WTC11 (cell line): ENCODE measurements at regions not wholly inside any gene's neighbourhood (a gene's known extent, or its start where the extent isn't known, plus 50 kb on each side); places are given as distances from the start of the nearest gene placed in this dataset.

Experiments
- ATAC-seq: fragments of 200-7000 bp; cut with Tn5 transposase; 2 replicates; pipeline ENCODE4 v1.10.0; 2021; ENCODE audit warnings: mild to moderate bottlenecking, moderate library complexity
- CTCF ChIA-PET: fragments of 300-600 bp; sonication (Branson Sonifier 250); formaldehyde crosslinking; loops from one replicate; lab custom pipeline; 2021; ENCODE audit warnings: antibody characterized with exemption; lab: Charles Lee
- POLR2A ChIA-PET: fragments of 350-600 bp; sonication (Branson Sonifier 250); formaldehyde crosslinking; loops from one replicate; lab custom pipeline; 2021; ENCODE audit warnings: antibody characterized with exemption; lab: Charles Lee
- DNase-seq: peaks from one replicate; pipeline ENCODE4 v3.0.0; 2021; ENCODE audit warnings: low spot score
- H3K27ac Mint-ChIP-seq: 2 replicates; pipeline ENCODE4 v1.8.0; 2021; ENCODE audit warnings: mixed read lengths
- H3K27me3 Mint-ChIP-seq: 2 replicates; pipeline ENCODE4 v1.8.0; 2021; ENCODE audit warnings: low read depth, mild to moderate bottlenecking, moderate library complexity, mixed read lengths
- H3K36me3 Mint-ChIP-seq: 2 replicates; pipeline ENCODE4 v1.8.0; 2021; ENCODE audit warnings: mixed read lengths
- H3K4me1 Mint-ChIP-seq: 2 replicates; pipeline ENCODE4 v1.8.0; 2022; ENCODE audit warnings: mixed read lengths
- H3K4me3 Mint-ChIP-seq: 2 replicates; pipeline ENCODE4 v1.8.0; 2021; ENCODE audit warnings: mild to moderate bottlenecking, moderate library complexity, mixed read lengths
- H3K9me3 Mint-ChIP-seq: 2 replicates; pipeline ENCODE4 v1.8.0; 2021; ENCODE audit warnings: mixed read lengths
- ATF6 ChIP-seq: sonication (generic); formaldehyde crosslinking; IDR thresholded peaks from 2 replicates; pipeline ENCODE4 v1.8.1; 2023; ENCODE audit warnings: mild to moderate bottlenecking, missing genetic modification reagents
- CBFB ChIP-seq: sonication (generic); formaldehyde crosslinking; IDR thresholded peaks from 2 replicates; pipeline ENCODE4 v1.8.1; 2022; ENCODE audit warnings: mild to moderate bottlenecking, low read depth, missing genetic modification reagents
- E2F4 ChIP-seq: sonication (generic); formaldehyde crosslinking; IDR thresholded peaks from 2 replicates; pipeline ENCODE4 v1.8.1; 2022; ENCODE audit warnings: low read depth, mild to moderate bottlenecking, moderate library complexity, missing genetic modification reagents, borderline replicate concordance
- ERG ChIP-seq: fragments of 250-450 bp; sonication (Bioruptor Pico); IDR thresholded peaks from 2 replicates; pipeline ENCODE4 v1.8.0; 2021; ENCODE audit warnings: mild to moderate bottlenecking
- FOXK1 ChIP-seq: sonication (generic); formaldehyde crosslinking; IDR thresholded peaks from 2 replicates; pipeline ENCODE4 v1.8.0; 2022; ENCODE audit warnings: mild to moderate bottlenecking, moderate library complexity, missing genetic modification reagents
- GABPB1 ChIP-seq: sonication (generic); formaldehyde crosslinking; IDR thresholded peaks from 2 replicates; pipeline ENCODE4 v1.8.1; 2023; ENCODE audit warnings: mild to moderate bottlenecking, missing genetic modification reagents
- GRHL2 ChIP-seq: fragments of 250-450 bp; sonication (Bioruptor Pico); IDR thresholded peaks from 2 replicates; pipeline ENCODE4 v1.8.0; 2022; ENCODE audit warnings: mild to moderate bottlenecking, moderate library complexity; ENCODE audit not compliant: insufficient replicate concordance, severe bottlenecking
- GTF2I ChIP-seq: fragments of 250-450 bp; sonication (Bioruptor Pico); conservative IDR thresholded peaks from 2 replicates; pipeline ENCODE4 v1.4.0; 2021; ENCODE audit warnings: mild to moderate bottlenecking
- HMGA2 ChIP-seq: fragments of 250-450 bp; sonication (Bioruptor Pico); IDR thresholded peaks from 2 replicates; pipeline ENCODE4 v1.4.0; 2021; ENCODE audit warnings: mild to moderate bottlenecking, moderate library complexity
- JUN ChIP-seq: sonication (generic); formaldehyde crosslinking; IDR thresholded peaks from 2 replicates; pipeline ENCODE4 v1.8.0; 2023; ENCODE audit warnings: mild to moderate bottlenecking, missing genetic modification reagents
- MXD4 ChIP-seq: fragments of 250-450 bp; sonication (Bioruptor Pico); IDR thresholded peaks from 2 replicates; pipeline ENCODE4 v1.8.0; 2021; ENCODE audit warnings: mild to moderate bottlenecking, moderate library complexity, borderline replicate concordance
- OVOL2 ChIP-seq: fragments of 250-450 bp; sonication (Bioruptor Pico); IDR thresholded peaks from 2 replicates; pipeline ENCODE4 v1.9.0; 2021; ENCODE audit warnings: mild to moderate bottlenecking, borderline replicate concordance
- RELA ChIP-seq: sonication (generic); formaldehyde crosslinking; IDR thresholded peaks from 2 replicates; pipeline ENCODE4 v1.8.1; 2022; ENCODE audit warnings: missing genetic modification reagents, mild to moderate bottlenecking, borderline replicate concordance
- ZBTB21 ChIP-seq: sonication (generic); formaldehyde crosslinking; IDR thresholded peaks from 2 replicates; pipeline ENCODE4 v1.8.1; 2023; ENCODE audit warnings: mild to moderate bottlenecking, missing genetic modification reagents, borderline replicate concordance
- TF ChIP-seq, protein P1 (sequence below): fragments of 250-450 bp; sonication (Bioruptor Pico); IDR thresholded peaks from 2 replicates; pipeline ENCODE4 v1.9.0; 2021; ENCODE audit warnings: mild to moderate bottlenecking, borderline replicate concordance
- TF ChIP-seq, protein P2 (sequence below): sonication (generic); formaldehyde crosslinking; IDR thresholded peaks from 2 replicates; pipeline ENCODE4 v1.8.1; 2023; ENCODE audit warnings: mild to moderate bottlenecking, missing genetic modification reagents, borderline replicate concordance
- TF ChIP-seq, protein P3 (sequence below): sonication (generic); formaldehyde crosslinking; IDR thresholded peaks from 2 replicates; pipeline ENCODE4 v1.8.0; 2022; ENCODE audit warnings: missing genetic modification reagents
- TF ChIP-seq, protein P4 (sequence below): sonication (generic); formaldehyde crosslinking; IDR thresholded peaks from 2 replicates; pipeline ENCODE4 v1.8.1; 2023; ENCODE audit warnings: mild to moderate bottlenecking, missing genetic modification reagents, moderate library complexity

DNA sequence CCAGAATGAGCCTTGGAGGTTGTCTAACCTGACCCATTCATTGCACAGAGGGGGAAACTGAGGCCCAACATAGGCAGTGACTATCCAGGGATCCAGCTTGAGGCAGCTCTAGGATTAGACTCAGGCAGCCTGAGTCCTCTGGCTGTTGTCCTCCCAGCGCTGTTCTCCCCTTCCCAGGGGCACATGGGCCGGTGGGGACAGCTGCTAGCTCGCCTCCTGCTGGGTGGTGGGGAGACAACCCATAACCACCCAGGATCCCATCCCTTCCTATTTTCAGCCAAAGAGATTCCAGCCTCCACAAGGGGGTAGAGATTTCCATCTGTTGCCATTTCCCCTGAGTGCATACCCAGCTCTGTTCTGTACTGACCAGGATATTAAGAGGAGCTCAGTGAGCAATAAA, 145.1 kb upstream of the GPR26 start:
- Mint-ChIP-seq H3K4me3 (no peak overlapping the region), H3K4me1 (peaks cover 13% of the 10 kb centered on the region)
- TF ChIP-seq, protein P1, sequence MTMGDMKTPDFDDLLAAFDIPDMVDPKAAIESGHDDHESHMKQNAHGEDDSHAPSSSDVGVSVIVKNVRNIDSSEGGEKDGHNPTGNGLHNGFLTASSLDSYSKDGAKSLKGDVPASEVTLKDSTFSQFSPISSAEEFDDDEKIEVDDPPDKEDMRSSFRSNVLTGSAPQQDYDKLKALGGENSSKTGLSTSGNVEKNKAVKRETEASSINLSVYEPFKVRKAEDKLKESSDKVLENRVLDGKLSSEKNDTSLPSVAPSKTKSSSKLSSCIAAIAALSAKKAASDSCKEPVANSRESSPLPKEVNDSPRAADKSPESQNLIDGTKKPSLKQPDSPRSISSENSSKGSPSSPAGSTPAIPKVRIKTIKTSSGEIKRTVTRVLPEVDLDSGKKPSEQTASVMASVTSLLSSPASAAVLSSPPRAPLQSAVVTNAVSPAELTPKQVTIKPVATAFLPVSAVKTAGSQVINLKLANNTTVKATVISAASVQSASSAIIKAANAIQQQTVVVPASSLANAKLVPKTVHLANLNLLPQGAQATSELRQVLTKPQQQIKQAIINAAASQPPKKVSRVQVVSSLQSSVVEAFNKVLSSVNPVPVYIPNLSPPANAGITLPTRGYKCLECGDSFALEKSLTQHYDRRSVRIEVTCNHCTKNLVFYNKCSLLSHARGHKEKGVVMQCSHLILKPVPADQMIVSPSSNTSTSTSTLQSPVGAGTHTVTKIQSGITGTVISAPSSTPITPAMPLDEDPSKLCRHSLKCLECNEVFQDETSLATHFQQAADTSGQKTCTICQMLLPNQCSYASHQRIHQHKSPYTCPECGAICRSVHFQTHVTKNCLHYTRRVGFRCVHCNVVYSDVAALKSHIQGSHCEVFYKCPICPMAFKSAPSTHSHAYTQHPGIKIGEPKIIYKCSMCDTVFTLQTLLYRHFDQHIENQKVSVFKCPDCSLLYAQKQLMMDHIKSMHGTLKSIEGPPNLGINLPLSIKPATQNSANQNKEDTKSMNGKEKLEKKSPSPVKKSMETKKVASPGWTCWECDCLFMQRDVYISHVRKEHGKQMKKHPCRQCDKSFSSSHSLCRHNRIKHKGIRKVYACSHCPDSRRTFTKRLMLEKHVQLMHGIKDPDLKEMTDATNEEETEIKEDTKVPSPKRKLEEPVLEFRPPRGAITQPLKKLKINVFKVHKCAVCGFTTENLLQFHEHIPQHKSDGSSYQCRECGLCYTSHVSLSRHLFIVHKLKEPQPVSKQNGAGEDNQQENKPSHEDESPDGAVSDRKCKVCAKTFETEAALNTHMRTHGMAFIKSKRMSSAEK, result no peak
- TF ChIP-seq JUN (CRISPR knock-in tag) (no peak), RELA (CRISPR knock-in tag) (no peak), GABPB1 (CRISPR knock-in tag) (no peak), ZBTB21 (CRISPR knock-in tag) (no peak), OVOL2 (no peak), GRHL2 (no peak), ERG (CRISPR knock-in tag) (no peak), E2F4 (CRISPR knock-in tag) (no peak), GTF2I (CRISPR knock-in tag) (no peak), ATF6 (CRISPR knock-in tag) (no peak), HMGA2 (CRISPR knock-in tag) (no peak), FOXK1 (CRISPR knock-in tag) (no peak), CBFB (CRISPR knock-in tag) (no peak), MXD4 (CRISPR knock-in tag) (no peak)
- TF ChIP-seq, protein P2, sequence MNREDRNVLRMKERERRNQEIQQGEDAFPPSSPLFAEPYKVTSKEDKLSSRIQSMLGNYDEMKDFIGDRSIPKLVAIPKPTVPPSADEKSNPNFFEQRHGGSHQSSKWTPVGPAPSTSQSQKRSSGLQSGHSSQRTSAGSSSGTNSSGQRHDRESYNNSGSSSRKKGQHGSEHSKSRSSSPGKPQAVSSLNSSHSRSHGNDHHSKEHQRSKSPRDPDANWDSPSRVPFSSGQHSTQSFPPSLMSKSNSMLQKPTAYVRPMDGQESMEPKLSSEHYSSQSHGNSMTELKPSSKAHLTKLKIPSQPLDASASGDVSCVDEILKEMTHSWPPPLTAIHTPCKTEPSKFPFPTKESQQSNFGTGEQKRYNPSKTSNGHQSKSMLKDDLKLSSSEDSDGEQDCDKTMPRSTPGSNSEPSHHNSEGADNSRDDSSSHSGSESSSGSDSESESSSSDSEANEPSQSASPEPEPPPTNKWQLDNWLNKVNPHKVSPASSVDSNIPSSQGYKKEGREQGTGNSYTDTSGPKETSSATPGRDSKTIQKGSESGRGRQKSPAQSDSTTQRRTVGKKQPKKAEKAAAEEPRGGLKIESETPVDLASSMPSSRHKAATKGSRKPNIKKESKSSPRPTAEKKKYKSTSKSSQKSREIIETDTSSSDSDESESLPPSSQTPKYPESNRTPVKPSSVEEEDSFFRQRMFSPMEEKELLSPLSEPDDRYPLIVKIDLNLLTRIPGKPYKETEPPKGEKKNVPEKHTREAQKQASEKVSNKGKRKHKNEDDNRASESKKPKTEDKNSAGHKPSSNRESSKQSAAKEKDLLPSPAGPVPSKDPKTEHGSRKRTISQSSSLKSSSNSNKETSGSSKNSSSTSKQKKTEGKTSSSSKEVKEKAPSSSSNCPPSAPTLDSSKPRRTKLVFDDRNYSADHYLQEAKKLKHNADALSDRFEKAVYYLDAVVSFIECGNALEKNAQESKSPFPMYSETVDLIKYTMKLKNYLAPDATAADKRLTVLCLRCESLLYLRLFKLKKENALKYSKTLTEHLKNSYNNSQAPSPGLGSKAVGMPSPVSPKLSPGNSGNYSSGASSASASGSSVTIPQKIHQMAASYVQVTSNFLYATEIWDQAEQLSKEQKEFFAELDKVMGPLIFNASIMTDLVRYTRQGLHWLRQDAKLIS, result no peak
- TF ChIP-seq, protein P3, sequence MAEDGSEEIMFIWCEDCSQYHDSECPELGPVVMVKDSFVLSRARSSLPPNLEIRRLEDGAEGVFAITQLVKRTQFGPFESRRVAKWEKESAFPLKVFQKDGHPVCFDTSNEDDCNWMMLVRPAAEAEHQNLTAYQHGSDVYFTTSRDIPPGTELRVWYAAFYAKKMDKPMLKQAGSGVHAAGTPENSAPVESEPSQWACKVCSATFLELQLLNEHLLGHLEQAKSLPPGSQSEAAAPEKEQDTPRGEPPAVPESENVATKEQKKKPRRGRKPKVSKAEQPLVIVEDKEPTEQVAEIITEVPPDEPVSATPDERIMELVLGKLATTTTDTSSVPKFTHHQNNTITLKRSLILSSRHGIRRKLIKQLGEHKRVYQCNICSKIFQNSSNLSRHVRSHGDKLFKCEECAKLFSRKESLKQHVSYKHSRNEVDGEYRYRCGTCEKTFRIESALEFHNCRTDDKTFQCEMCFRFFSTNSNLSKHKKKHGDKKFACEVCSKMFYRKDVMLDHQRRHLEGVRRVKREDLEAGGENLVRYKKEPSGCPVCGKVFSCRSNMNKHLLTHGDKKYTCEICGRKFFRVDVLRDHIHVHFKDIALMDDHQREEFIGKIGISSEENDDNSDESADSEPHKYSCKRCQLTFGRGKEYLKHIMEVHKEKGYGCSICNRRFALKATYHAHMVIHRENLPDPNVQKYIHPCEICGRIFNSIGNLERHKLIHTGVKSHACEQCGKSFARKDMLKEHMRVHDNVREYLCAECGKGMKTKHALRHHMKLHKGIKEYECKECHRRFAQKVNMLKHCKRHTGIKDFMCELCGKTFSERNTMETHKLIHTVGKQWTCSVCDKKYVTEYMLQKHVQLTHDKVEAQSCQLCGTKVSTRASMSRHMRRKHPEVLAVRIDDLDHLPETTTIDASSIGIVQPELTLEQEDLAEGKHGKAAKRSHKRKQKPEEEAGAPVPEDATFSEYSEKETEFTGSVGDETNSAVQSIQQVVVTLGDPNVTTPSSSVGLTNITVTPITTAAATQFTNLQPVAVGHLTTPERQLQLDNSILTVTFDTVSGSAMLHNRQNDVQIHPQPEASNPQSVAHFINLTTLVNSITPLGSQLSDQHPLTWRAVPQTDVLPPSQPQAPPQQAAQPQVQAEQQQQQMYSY (CRISPR knock-in tag), result no peak
- TF ChIP-seq, protein P4, sequence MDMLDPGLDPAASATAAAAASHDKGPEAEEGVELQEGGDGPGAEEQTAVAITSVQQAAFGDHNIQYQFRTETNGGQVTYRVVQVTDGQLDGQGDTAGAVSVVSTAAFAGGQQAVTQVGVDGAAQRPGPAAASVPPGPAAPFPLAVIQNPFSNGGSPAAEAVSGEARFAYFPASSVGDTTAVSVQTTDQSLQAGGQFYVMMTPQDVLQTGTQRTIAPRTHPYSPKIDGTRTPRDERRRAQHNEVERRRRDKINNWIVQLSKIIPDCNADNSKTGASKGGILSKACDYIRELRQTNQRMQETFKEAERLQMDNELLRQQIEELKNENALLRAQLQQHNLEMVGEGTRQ (CRISPR knock-in tag), result no peak
- TF ChIP-seq, all 79 proteins: peak for 0
- DNase-seq (no peak), ATAC-seq (no peak; the same call in 1 of the 2 replicates)
- H3K36me3 Mint-ChIP-seq, result no peaks in the 10 kb centered on the region; the same call in 1 of the 2 replicates
- CTCF ChIA-PET, result interaction anchor here (1.2 kb wide), 1 partner anchor 52 kb away, joined by 3 read pairs; no protein-coding TSS in a partner anchor
- no peaks in the 10 kb centered on the region; the same call in 1 of the 2 replicates for H3K27me3 Mint-ChIP-seq
- peaks cover 13% of the 10 kb centered on the region for H3K9me3 Mint-ChIP-seq
- POLR2A ChIA-PET, result no interaction called here
- H3K27ac Mint-ChIP-seq, result no peak overlapping the region
